ACC112 (cell line): ENCODE measurements at regions not wholly inside any gene's neighbourhood (a gene's known extent, or its start where the extent isn't known, plus 50 kb on each side); places are given as distances from the start of the nearest gene placed in this dataset.
A peak's percentile ranks its signal among the peaks of the same experiment; 100 is the strongest.

Experiments
- H2AFZ ChIP-seq: fragments of 200-600 bp; sonication (generic); one replicate; pipeline ENCODE4 v1.6.0; 2017; ENCODE audit warnings: antibody characterized with exemption, low read length; ENCODE audit not compliant: unreplicated experiment
- H3K27ac ChIP-seq: fragments of 200-600 bp; sonication (generic); 2 replicates; pipeline ENCODE4 v1.5.1; 2014; ENCODE audit warnings: low read depth, mild to moderate bottlenecking, antibody characterized with exemption, low read length, moderate library complexity
- H3K27me3 ChIP-seq: fragments of 200-600 bp; sonication (generic); 2 replicates; pipeline ENCODE4 v1.6.1; 2014; ENCODE audit warnings: mild to moderate bottlenecking, antibody characterized with exemption, low read length, moderate library complexity, mixed read lengths; ENCODE audit not compliant: insufficient read depth
- H3K36me3 ChIP-seq: fragments of 200-600 bp; sonication (generic); 2 replicates; pipeline ENCODE4 v1.6.1; 2016; ENCODE audit warnings: mild to moderate bottlenecking, antibody characterized with exemption, low read length, moderate library complexity, mixed read lengths; ENCODE audit not compliant: insufficient read depth
- H3K4me1 ChIP-seq: fragments of 200-600 bp; sonication (generic); one replicate; pipeline ENCODE4 v1.6.1; 2016; ENCODE audit warnings: low read length, mixed read lengths; ENCODE audit not compliant: insufficient read depth, unreplicated experiment, control insufficient read depth
- H3K4me3 ChIP-seq: fragments of 200-600 bp; sonication (generic); 2 replicates; pipeline ENCODE4 v1.5.1; 2014; ENCODE audit warnings: mild to moderate bottlenecking, low read depth, low read length
- H3K79me2 ChIP-seq: fragments of 200-600 bp; sonication (generic); one replicate; pipeline ENCODE4 v1.6.0; 2016; ENCODE audit warnings: low read length; ENCODE audit not compliant: control insufficient read depth, unreplicated experiment, insufficient read depth

GRCh38 chr2:122216071-122216470, 460.6 kb downstream of the TSN start:
- no peaks in the 10 kb centered on the region for H3K27me3 ChIP-seq
- no peaks in the 10 kb centered on the region for H3K4me1 ChIP-seq
- H3K4me3 ChIP-seq = no peak overlapping the region
- no peaks in the 10 kb centered on the region for H3K79me2 ChIP-seq
- H3K36me3 ChIP-seq = no peaks in the 10 kb centered on the region
- no peak overlapping the region for H2AFZ ChIP-seq
- H3K27ac ChIP-seq = no peak overlapping the region

GRCh38 chr2:122216901-122217300, 461.4 kb downstream of the TSN start:
- Histone ChIP-seq H3K36me3 (no peaks in the 10 kb centered on the region), H3K27me3 (no peaks in the 10 kb centered on the region), H2AFZ (no peak overlapping the region), H3K27ac (no peak overlapping the region), H3K4me1 (no peaks in the 10 kb centered on the region), H3K79me2 (no peaks in the 10 kb centered on the region), H3K4me3 (no peak overlapping the region)

- H3K27me3 ChIP-seq = no peaks in the 10 kb centered on the region
- H3K4me1 ChIP-seq = no peaks in the 10 kb centered on the region
Measured at GRCh38 chr2:122218596-122218995, 463.1 kb downstream of the TSN start.

GRCh38 chr2:122219504-122219903, 464.1 kb downstream of the TSN start:
- Histone ChIP-seq H2AFZ (no peak overlapping the region), H3K4me1 (no peaks in the 10 kb centered on the region), H3K27ac (no peak overlapping the region), H3K27me3 (no peaks in the 10 kb centered on the region), H3K36me3 (no peaks in the 10 kb centered on the region), H3K79me2 (no peaks in the 10 kb centered on the region), H3K4me3 (no peak overlapping the region)

More at GRCh38 chr2:122218596-122218995, 463.1 kb downstream of the TSN start:
- Histone ChIP-seq H3K79me2 (no peaks in the 10 kb centered on the region), H3K27ac (no peak overlapping the region), H2AFZ (no peak overlapping the region), H3K4me3 (no peak overlapping the region), H3K36me3 (no peaks in the 10 kb centered on the region)

- Histone ChIP-seq H3K4me3 (no peak overlapping the region), H3K36me3 (no peaks in the 10 kb centered on the region)
Measured at GRCh38 chr2:122221665-122222064, 466.2 kb downstream of the TSN start.

GRCh38 chr2:122231296-122231695, 475.8 kb downstream of the TSN start:
- Histone ChIP-seq H2AFZ (no peak overlapping the region), H3K27me3 (no peaks in the 10 kb centered on the region)

More at GRCh38 chr2:122221665-122222064, 466.2 kb downstream of the TSN start:
- no peak overlapping the region for H3K27ac ChIP-seq
- H2AFZ ChIP-seq = no peak overlapping the region
- H3K27me3 ChIP-seq = no peaks in the 10 kb centered on the region
- H3K79me2 ChIP-seq = no peaks in the 10 kb centered on the region
- no peaks in the 10 kb centered on the region for H3K4me1 ChIP-seq

GRCh38 chr2:122233372-122233771, 477.9 kb downstream of the TSN start:
- no peaks in the 10 kb centered on the region for H3K79me2 ChIP-seq
- no peaks in the 10 kb centered on the region for H3K36me3 ChIP-seq
- peaks cover 25% of the 10 kb centered on the region for H3K4me1 ChIP-seq
- no peak overlapping the region for H3K27ac ChIP-seq
- H3K4me3 ChIP-seq = no peak overlapping the region
- no peak overlapping the region for H2AFZ ChIP-seq
- no peaks in the 10 kb centered on the region for H3K27me3 ChIP-seq

More at GRCh38 chr2:122231296-122231695, 475.8 kb downstream of the TSN start:
- H3K27ac ChIP-seq = no peak overlapping the region
- no peaks in the 10 kb centered on the region for H3K36me3 ChIP-seq
- H3K4me1 ChIP-seq = peaks cover 9% of the 10 kb centered on the region
- H3K4me3 ChIP-seq = no peak overlapping the region
- no peaks in the 10 kb centered on the region for H3K79me2 ChIP-seq

- no peak overlapping the region for H3K4me3 ChIP-seq
- peaks cover 29% of the 10 kb centered on the region for H3K4me1 ChIP-seq
- no peak overlapping the region for H2AFZ ChIP-seq
- no peaks in the 10 kb centered on the region for H3K79me2 ChIP-seq
- H3K27me3 ChIP-seq = no peaks in the 10 kb centered on the region
- H3K36me3 ChIP-seq = no peaks in the 10 kb centered on the region
- H3K27ac ChIP-seq = peak overlapping the region; percentile 69
Measured at GRCh38 chr2:122236152-122236874, 480.9 kb downstream of the TSN start.

GRCh38 chr2:122236925-122237324, 481.5 kb downstream of the TSN start:
- H3K4me3 ChIP-seq = no peak overlapping the region
- peaks cover 29% of the 10 kb centered on the region for H3K4me1 ChIP-seq
- no peaks in the 10 kb centered on the region for H3K27me3 ChIP-seq
- no peak overlapping the region for H2AFZ ChIP-seq
- H3K79me2 ChIP-seq = no peaks in the 10 kb centered on the region
- no peaks in the 10 kb centered on the region for H3K36me3 ChIP-seq
- peak overlapping the region; percentile 48 for H3K27ac ChIP-seq

- Histone ChIP-seq H3K27me3 (no peaks in the 10 kb centered on the region), H3K79me2 (no peaks in the 10 kb centered on the region), H3K36me3 (no peaks in the 10 kb centered on the region), H2AFZ (no peak overlapping the region), H3K4me3 (no peak overlapping the region), H3K27ac (peak overlapping the region; percentile 48; the same call in 1 of the 2 replicates), H3K4me1 (peaks cover 29% of the 10 kb centered on the region)
Measured at GRCh38 chr2:122237450-122237849, 482.0 kb downstream of the TSN start.

GRCh38 chr2:122238006-122238559, 482.6 kb downstream of the TSN start:
- Histone ChIP-seq H3K27me3 (no peaks in the 10 kb centered on the region), H3K4me1 (peaks cover 29% of the 10 kb centered on the region), H3K79me2 (no peaks in the 10 kb centered on the region), H3K27ac (no peak overlapping the region), H2AFZ (no peak overlapping the region), H3K4me3 (no peak overlapping the region), H3K36me3 (no peaks in the 10 kb centered on the region)
